Sigmoid colon (tissue), 6 donors: ENCODE measurements at regions not wholly inside any gene's neighbourhood (a gene's known extent, or its start where the extent isn't known, plus 50 kb on each side); places are given as distances from the start of the nearest gene placed in this dataset.

ENCODE experiments used
- DNase-seq: peaks from one replicate; pipeline ENCODE4 v3.0.0-alpha.2; 2019
- H3K27ac ChIP-seq, 4 donors: fragments of 200-600 bp; sonication (generic); one replicate each; pipeline ENCODE4 v1.5.1; 2016 to 2019; ENCODE audit warnings: mild to moderate bottlenecking in 1 of 4
- H3K27me3 ChIP-seq, 3 donors: fragments of 200-600 bp; sonication (generic); one replicate each; pipeline ENCODE4 v1.5.1; 2019; ENCODE audit warnings: mild to moderate bottlenecking in 1 of 3
- H3K36me3 ChIP-seq, 4 donors: fragments of 200-600 bp; sonication (generic); one replicate each; pipeline ENCODE4 v1.5.1; 2016 to 2019
- H3K4me1 ChIP-seq, 4 donors: fragments of 200-600 bp; sonication (generic); one replicate each; pipeline ENCODE4 v1.5.1; 2017 to 2019
- H3K4me3 ChIP-seq, 4 donors: fragments of 200-600 bp; sonication (generic); one replicate each; pipeline ENCODE4 v1.5.1; 2017 to 2019; ENCODE audit warnings: mild to moderate bottlenecking in 2 of 4, moderate library complexity in 1 of 4
- H3K9me3 ChIP-seq, 4 donors: fragments of 200-600 bp in 3 of 4; sonication (generic) in 3 of 4; one replicate each; pipeline versions ENCODE4 v1.5.1 to v1.6.1; 2013 to 2019
- EP300 ChIP-seq, 4 donors: sonication (generic); formaldehyde crosslinking; IDR thresholded peaks; one replicate each; pipeline ENCODE4 v1.6.1; 2017; ENCODE audit warnings: antibody characterized with exemption in 4 of 4
- POLR2A ChIP-seq, 2 donors: fragments of 450-650 bp; IDR thresholded peaks; one replicate each; pipeline ENCODE4 v1.6.1; 2016; ENCODE audit warnings: antibody characterized with exemption in 2 of 2, mild to moderate bottlenecking in 2 of 2, moderate library complexity in 2 of 2
- POLR2AphosphoS5 ChIP-seq, 4 donors: sonication (generic); formaldehyde crosslinking; IDR thresholded peaks; one replicate each; pipeline ENCODE4 v1.6.1; 2017; ENCODE audit warnings: antibody characterized with exemption in 4 of 4
- WGBS, 2 donors: extraction: QIAGEN DNeasy Blood & Tissue Kit; methylation state at CpG; one replicate each; pipeline ENCODE4 v1.1.7; 2013; 5-methylcytosine and 5-hydroxymethylcytosine counted together
- intact Hi-C: fragments of 100-400 bp; cut with DNase I; formaldehyde crosslinking; loops from one replicate; pipeline ENCODE4 v1.15.1; 2023
- TF ChIP-seq, protein P1 (sequence below), 4 experiments: fragments of 450-650 bp in 3 of 4; fragments of 200-600 bp in 1 of 4; IDR thresholded peaks; one replicate each; pipeline ENCODE4 v1.5.1; 2016 to 2019; ENCODE audit warnings: antibody characterized with exemption in 4 of 4, mild to moderate bottlenecking in 3 of 4, moderate library complexity in 2 of 4
- donor health status: healthy with polysubstance abuse.
- donor health status: healthy.

DNA sequence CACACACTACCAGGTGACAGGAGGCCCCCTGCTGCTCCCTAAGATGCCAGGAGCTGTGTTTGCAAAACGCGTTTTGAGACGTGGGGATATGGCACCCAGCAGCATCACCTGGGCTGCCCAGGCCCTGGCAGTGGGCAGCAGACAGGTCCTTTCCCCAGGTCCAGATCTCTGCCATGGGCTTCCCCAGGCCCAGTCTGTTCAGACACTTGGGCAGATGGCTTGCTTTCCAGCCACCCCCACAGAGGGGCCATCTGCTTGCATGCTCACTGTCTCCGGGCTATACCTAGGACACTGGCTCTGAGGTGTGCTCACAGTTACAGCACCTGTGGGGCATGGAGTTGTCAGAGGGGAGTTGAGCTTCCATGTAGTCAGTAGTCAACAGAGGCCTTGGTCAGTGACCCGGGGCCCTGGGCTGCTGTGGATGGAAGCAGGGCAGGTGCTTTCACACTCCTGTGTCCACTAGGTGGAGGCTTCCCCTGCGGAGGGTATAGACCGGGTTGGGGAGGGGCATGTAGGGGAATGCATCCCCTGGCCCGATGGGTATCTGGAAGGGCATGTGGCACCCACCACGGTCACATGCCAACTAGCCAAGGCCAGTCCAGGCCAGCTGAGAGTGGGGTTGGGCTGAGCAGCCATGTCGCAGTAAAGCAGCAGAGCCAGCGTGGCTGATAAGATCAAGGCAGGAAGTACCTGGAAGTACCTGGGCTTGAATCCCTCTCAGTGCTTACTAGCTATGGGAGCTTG, 185.4 kb upstream of the SLC24A3 start:
- peaks cover 0 to 17% (median 14%) of the 10 kb centered on the region in 4 donors for H3K4me1 ChIP-seq
- H3K27me3 ChIP-seq: no peaks in the 10 kb centered on the region
- H3K36me3 ChIP-seq: no peaks in the 10 kb centered on the region
- H3K4me3 ChIP-seq: no peak overlapping the region
- DNase-seq: no peak
- intact Hi-C loops: no loop called here
- TF ChIP-seq POLR2A (IDR thresholded peaks at IDR 0.05) (no peak), POLR2AphosphoS5 (IDR thresholded peaks at IDR 0.05) (no peak), EP300 (IDR thresholded peaks at IDR 0.05) (no peak)
- TF ChIP-seq, protein P1, sequence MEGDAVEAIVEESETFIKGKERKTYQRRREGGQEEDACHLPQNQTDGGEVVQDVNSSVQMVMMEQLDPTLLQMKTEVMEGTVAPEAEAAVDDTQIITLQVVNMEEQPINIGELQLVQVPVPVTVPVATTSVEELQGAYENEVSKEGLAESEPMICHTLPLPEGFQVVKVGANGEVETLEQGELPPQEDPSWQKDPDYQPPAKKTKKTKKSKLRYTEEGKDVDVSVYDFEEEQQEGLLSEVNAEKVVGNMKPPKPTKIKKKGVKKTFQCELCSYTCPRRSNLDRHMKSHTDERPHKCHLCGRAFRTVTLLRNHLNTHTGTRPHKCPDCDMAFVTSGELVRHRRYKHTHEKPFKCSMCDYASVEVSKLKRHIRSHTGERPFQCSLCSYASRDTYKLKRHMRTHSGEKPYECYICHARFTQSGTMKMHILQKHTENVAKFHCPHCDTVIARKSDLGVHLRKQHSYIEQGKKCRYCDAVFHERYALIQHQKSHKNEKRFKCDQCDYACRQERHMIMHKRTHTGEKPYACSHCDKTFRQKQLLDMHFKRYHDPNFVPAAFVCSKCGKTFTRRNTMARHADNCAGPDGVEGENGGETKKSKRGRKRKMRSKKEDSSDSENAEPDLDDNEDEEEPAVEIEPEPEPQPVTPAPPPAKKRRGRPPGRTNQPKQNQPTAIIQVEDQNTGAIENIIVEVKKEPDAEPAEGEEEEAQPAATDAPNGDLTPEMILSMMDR (IDR thresholded peaks at IDR 0.05): no peak
- peak overlapping the region in 3 of 4 donors; percentile 17 to 54 (median 40) for H3K27ac ChIP-seq
- H3K9me3 ChIP-seq: no peaks in the 10 kb centered on the region
- WGBS, 2 donors: 74 to 78% methylated on average over 11 of the region's 11 CpGs

DNA sequence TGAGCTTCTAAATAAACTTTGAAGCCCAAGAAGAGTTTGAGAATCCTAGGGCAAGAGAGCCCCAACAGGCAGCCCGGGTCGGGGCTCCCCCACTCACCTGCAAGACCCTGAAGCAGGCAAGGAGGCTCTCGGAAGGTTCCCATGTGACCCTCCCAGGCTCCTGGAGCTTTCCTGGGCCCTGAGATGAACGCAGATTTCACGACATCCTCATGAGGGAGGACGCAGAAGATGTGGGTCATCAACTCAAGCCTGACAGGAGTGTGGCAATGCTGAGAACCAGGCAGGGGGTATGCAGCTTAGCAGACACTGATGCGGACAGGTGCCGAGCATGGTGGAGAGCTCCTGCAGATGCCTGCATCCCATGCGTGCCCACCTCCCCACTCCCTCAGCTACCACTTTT, 184.5 kb upstream of the SLC24A3 start:
- TF ChIP-seq POLR2AphosphoS5 (IDR thresholded peaks at IDR 0.05) (no peak), POLR2A (IDR thresholded peaks at IDR 0.05) (no peak), EP300 (IDR thresholded peaks at IDR 0.05) (no peak)
- TF ChIP-seq, protein P1 (IDR thresholded peaks at IDR 0.05): no peak
- Histone ChIP-seq H3K27me3 (no peaks in the 10 kb centered on the region), H3K9me3 (no peaks in the 10 kb centered on the region), H3K4me3 (no peak overlapping the region), H3K36me3 (no peaks in the 10 kb centered on the region), H3K4me1 (peaks cover 0 to 17% (median 14%) of the 10 kb centered on the region in 4 donors), H3K27ac (no peak overlapping the region)
- intact Hi-C loops: no loop called here
- 94 to 95% methylated on average over 9 of the region's 9 CpGs for WGBS, 2 donors
- no peak for DNase-seq

DNA sequence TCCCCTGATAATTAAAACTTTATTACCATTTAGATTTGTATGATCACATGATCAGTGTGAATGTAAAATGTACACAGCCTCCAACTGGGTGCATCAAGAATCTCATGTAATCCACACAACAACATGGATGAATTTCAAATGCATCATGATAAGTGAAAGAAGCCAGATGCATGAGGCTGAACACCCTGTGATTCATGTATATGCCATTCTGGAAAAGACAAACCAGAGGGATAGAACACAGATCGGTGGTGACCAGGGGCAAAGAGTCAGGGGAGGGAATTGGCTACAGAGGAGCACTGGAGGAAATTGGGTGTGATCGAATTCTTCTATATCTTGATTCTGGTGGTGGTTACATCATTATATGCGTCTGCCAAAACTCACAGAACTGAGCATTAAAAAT, 170.7 kb upstream of the SLC24A3 start:
- Histone ChIP-seq H3K36me3 (no peaks in the 10 kb centered on the region), H3K4me3 (no peak overlapping the region), H3K9me3 (no peaks in the 10 kb centered on the region), H3K27ac (peak overlapping the region in 1 of 4 donors; percentile 13), H3K27me3 (no peaks in the 10 kb centered on the region), H3K4me1 (no peaks in the 10 kb centered on the region)
- DNase-seq: no peak
- 87 to 94% methylated on average over 3 of the region's 3 CpGs for WGBS, 2 donors
- intact Hi-C loops: no loop called here
- peak in 2 of 4 donors; percentile 34 to 61 for TF ChIP-seq POLR2AphosphoS5 (IDR thresholded peaks at IDR 0.05)
- no peak for TF ChIP-seq EP300 (IDR thresholded peaks at IDR 0.05)
- TF ChIP-seq, protein P1 (IDR thresholded peaks at IDR 0.05): no peak

DNA sequence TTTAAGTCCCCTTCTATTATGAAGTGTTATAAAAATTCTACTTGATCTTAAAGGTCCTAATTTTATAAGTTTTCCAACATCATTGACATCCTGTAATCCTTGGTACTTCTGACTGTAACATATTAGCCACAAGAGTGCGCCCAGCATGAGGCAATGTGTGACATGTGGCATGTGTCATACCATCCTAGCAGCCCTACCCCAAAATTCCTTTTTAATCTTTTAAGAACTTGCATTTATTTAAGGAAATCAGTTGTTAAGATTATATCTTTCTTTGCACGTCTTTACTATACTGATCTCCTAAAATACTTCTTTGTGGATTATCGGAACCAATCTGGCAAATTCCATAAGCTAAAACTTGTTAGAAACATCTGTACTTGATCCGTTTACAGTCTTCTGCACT, 167.1 kb upstream of the SLC24A3 start:
- H3K9me3 ChIP-seq: no peaks in the 10 kb centered on the region
- H3K27me3 ChIP-seq: no peaks in the 10 kb centered on the region
- 83 to 92% methylated on average over 4 of the region's 4 CpGs for WGBS, 2 donors
- peaks cover 0 to 30% (median 25%) of the 10 kb centered on the region in 4 donors for H3K4me1 ChIP-seq
- TF ChIP-seq EP300 (IDR thresholded peaks at IDR 0.05) (no peak), POLR2AphosphoS5 (IDR thresholded peaks at IDR 0.05) (no peak), POLR2A (IDR thresholded peaks at IDR 0.05) (no peak)
- TF ChIP-seq, protein P1 (IDR thresholded peaks at IDR 0.05): no peak
- intact Hi-C loops: no loop called here
- H3K4me3 ChIP-seq: no peak overlapping the region
- H3K27ac ChIP-seq: no peak overlapping the region
- no peak for DNase-seq
- no peaks in the 10 kb centered on the region for H3K36me3 ChIP-seq
